ENCODE measurements at regions not wholly inside any gene's neighbourhood (a gene's known extent, or its start where the extent isn't known, plus 50 kb on each side); places are given as distances from the start of the nearest gene placed in this dataset.

- no peak for TF ChIP-seq CTCF (conservative IDR thresholded peaks at IDR 0.05; ENCODE audit: control insufficient read depth, insufficient read depth, low read depth, low read length)
- H3K4me3 ChIP-seq (ENCODE audit: control insufficient read depth, low read depth, low read length), result no peak overlapping the region
- DNase-seq (ENCODE audit: low read depth), result no peak
Measured at GRCh38 chr6:159642995-159643394, 50.0 kb downstream of the SOD2 start.

GRCh38 chr6:159642481-159642880 is 50.6 kb downstream of the SOD2 start:
- no peak for DNase-seq (ENCODE audit: low read depth)
- no peak for TF ChIP-seq CTCF (conservative IDR thresholded peaks at IDR 0.05; ENCODE audit: control insufficient read depth, insufficient read depth, low read depth, low read length)

DNA sequence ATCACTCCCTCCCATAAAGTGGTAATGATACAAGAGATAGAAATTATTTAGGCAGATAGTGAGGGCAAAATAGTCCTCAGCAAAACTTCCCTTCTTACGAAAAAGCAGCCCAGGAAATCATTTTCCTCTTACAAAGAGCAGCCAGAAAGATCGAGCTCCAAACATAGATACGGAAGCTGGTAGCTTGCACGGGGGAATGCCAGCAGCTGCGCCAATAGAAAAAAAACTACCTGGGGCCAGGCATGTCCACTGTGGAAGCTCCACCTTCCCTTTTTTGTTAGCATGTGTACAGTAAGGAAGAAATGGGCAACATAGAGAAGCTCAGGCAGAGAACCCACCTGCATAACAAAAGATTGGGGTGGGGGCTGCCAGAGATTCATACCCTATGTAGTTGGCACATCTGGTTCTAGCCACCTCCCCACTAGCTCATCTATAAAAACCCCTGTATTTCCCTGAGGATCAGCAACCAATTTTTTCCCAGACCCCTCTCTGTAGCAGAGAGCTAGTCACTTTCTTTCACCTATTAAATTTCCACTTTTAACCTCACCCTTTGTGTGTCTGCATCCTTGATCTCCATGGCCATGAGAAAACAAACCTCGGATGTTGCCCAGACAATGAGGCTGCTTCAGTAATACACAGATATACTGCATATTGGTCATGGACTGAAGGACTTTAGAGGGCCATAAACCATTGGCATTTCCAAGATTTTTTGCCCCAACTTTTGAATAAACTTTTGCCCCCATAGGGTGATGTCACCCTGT is 52.1 kb downstream of the SOD2 start:
- no peak overlapping the region for H3K4me3 ChIP-seq (ENCODE audit: control insufficient read depth, low read depth, low read length)
- DNase-seq (ENCODE audit: low read depth), result no peak
- TF ChIP-seq CTCF (conservative IDR thresholded peaks at IDR 0.05; ENCODE audit: control insufficient read depth, insufficient read depth, low read depth, low read length), result no peak

More at GRCh38 chr6:159642481-159642880, 50.6 kb downstream of the SOD2 start:
- H3K4me3 ChIP-seq (ENCODE audit: control insufficient read depth, low read depth, low read length), result no peak overlapping the region

DNA sequence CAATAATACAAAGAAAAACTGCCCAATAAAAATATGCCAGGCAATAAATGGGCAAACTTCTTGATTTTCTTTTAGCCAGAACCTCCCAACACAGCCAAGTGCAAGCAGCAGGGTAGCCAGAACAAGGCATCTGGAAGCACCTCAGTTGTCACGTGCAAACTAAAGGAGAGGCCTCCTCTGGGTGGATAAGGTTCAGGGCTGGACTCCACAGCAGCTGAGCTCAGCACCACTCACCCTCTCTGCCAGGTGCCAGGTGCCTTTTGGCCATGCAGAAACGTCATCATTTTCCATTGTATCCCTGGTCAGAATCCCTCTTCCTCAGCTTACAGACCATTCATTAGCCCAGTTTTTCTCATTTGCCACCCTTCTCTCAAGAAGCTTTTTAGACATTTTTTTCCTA is 52.7 kb downstream of the SOD2 start:
- no peak for TF ChIP-seq CTCF (conservative IDR thresholded peaks at IDR 0.05; ENCODE audit: control insufficient read depth, insufficient read depth, low read depth, low read length)
- no peak overlapping the region for H3K4me3 ChIP-seq (ENCODE audit: control insufficient read depth, low read depth, low read length)
- no peak for DNase-seq (ENCODE audit: low read depth)

- no peak overlapping the region for H3K4me3 ChIP-seq (ENCODE audit: control insufficient read depth, low read depth, low read length)
- DNase-seq (ENCODE audit: low read depth), result no peak
- no peak for TF ChIP-seq CTCF (conservative IDR thresholded peaks at IDR 0.05; ENCODE audit: control insufficient read depth, insufficient read depth, low read depth, low read length)
Measured at GRCh38 chr6:159639721-159640120, 53.3 kb downstream of the SOD2 start.

DNA sequence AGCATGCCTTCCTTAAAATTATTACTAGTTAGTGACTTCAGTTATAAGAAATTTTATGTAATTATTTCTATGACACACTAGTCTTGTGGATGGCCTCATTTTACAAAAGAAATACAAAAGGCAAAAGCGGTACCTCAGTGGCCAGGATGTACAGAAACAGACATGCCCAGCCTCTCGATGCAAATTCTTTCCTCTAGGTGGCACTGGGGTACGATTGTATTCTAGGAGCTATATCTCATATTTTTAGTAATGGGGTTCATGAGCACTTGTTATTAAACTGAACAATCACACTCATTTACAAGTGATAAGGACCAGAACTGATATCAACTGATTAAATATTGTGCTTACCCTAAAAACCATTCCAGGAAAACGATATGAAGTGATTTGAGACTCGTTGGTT is 59.8 kb downstream of the SOD2 start:
- DNase-seq (ENCODE audit: low read depth), result peak; percentile 23
- peak; percentile 60 for TF ChIP-seq CTCF (conservative IDR thresholded peaks at IDR 0.05; ENCODE audit: control insufficient read depth, insufficient read depth, low read depth, low read length)
- no peak overlapping the region for H3K4me3 ChIP-seq (ENCODE audit: control insufficient read depth, low read depth, low read length)

Data from fibroblast of mammary gland (primary cell).